CD1c-positive myeloid dendritic cell (primary cell): ENCODE measurements at regions not wholly inside any gene's neighbourhood (a gene's known extent, or its start where the extent isn't known, plus 50 kb on each side); places are given as distances from the start of the nearest gene placed in this dataset.
"Not testable (repeated sequence)": the region's sequence is repeated elsewhere in the genome, so short reads cannot be mapped to it uniquely, and the experiment has no call there.

Source experiments
- DNase-seq: peaks from one replicate; pipeline ENCODE4 v3.0.0-alpha.2; 2016; ENCODE audit errors: extremely low spot score

GRCh38 chr3:194038346-194038745 is 97.6 kb upstream of the HES1 start:
- not testable (repeated sequence) for DNase-seq

GRCh38 chr3:194038960-194039359 is 97.0 kb upstream of the HES1 start:
- DNase-seq, result no peak

- no peak for DNase-seq
These were observed 95.3 kb upstream of the HES1 start for GRCh38 chr3:194040516-194041273.

- no peak for DNase-seq
These were observed 93.0 kb upstream of the HES1 start for GRCh38 chr3:194042927-194043326.

- DNase-seq, result peak; percentile 16
These were observed 92.4 kb upstream of the HES1 start for GRCh38 chr3:194043516-194043915.

GRCh38 chr3:194045289-194045688 is 90.7 kb upstream of the HES1 start:
- no peak for DNase-seq

- DNase-seq, result no peak
These were observed 90.0 kb upstream of the HES1 start for GRCh38 chr3:194045919-194046318.

GRCh38 chr3:194046531-194046930 is 89.4 kb upstream of the HES1 start:
- peak; percentile 22 for DNase-seq

GRCh38 chr3:194046995-194047645 is 88.8 kb upstream of the HES1 start:
- peak; percentile 66 for DNase-seq

GRCh38 chr3:194049394-194049793 is 86.6 kb upstream of the HES1 start:
- DNase-seq, result no peak

- DNase-seq, result no peak
These were observed 85.1 kb upstream of the HES1 start for GRCh38 chr3:194050782-194051320.

- peak; percentile 78 for DNase-seq
These were observed 84.4 kb upstream of the HES1 start for GRCh38 chr3:194051366-194052149.

- DNase-seq, result no peak
These were observed 82.8 kb upstream of the HES1 start for GRCh38 chr3:194053136-194053535.

GRCh38 chr3:194054016-194054415 is 81.9 kb upstream of the HES1 start:
- peak; percentile 61 for DNase-seq

- no peak for DNase-seq
These were observed 81.4 kb upstream of the HES1 start for GRCh38 chr3:194054540-194054939.

GRCh38 chr3:194054961-194055360 is 81.0 kb upstream of the HES1 start:
- no peak for DNase-seq

GRCh38 chr3:194056323-194056722 is 79.6 kb upstream of the HES1 start:
- DNase-seq, result peak; percentile 58

- DNase-seq, result no peak
These were observed 79.1 kb upstream of the HES1 start for GRCh38 chr3:194056731-194057415.

GRCh38 chr3:194057570-194058188 is 78.3 kb upstream of the HES1 start:
- no peak for DNase-seq

GRCh38 chr3:194058189-194058571 is 77.8 kb upstream of the HES1 start:
- peak; percentile 19 for DNase-seq

GRCh38 chr3:194058753-194059152 is 77.2 kb upstream of the HES1 start:
- no peak for DNase-seq
